Kidney epithelial cell (primary cell): ENCODE measurements at regions not wholly inside any gene's neighbourhood (a gene's known extent, or its start where the extent isn't known, plus 50 kb on each side); places are given as distances from the start of the nearest gene placed in this dataset.
"Not testable (repeated sequence)": the region's sequence is repeated elsewhere in the genome, so short reads cannot be mapped to it uniquely, and the experiment has no call there.

Experiments
- DNase-seq: peaks from one replicate; pipeline ENCODE4 v3.0.0-alpha.2; 2010; ENCODE audit warnings: low read depth
- H3K27me3 ChIP-seq: 2 replicates; pipeline ENCODE4 v1.6.0; 2011; ENCODE audit warnings: low read length; ENCODE audit not compliant: control insufficient read depth, insufficient read depth
- H3K36me3 ChIP-seq: 2 replicates; pipeline ENCODE4 v1.5.1; 2011; ENCODE audit warnings: low read length; ENCODE audit not compliant: control insufficient read depth, insufficient read depth
- H3K4me3 ChIP-seq: 2 replicates; pipeline ENCODE4 v1.5.1; 2011; ENCODE audit warnings: low read depth, mild to moderate bottlenecking, control low read depth, low read length
- CTCF ChIP-seq: IDR thresholded peaks from 2 replicates; pipeline ENCODE4 v1.5.1; 2011; ENCODE audit warnings: mild to moderate bottlenecking, moderate library complexity, low read length, control low read depth, inconsistent platforms; ENCODE audit not compliant: insufficient read depth, poor library complexity, severe bottlenecking

- TF ChIP-seq CTCF = no peak
- DNase-seq = no peak
- Histone ChIP-seq H3K27me3 (no peaks in the 10 kb centered on the region), H3K36me3 (no peaks in the 10 kb centered on the region), H3K4me3 (no peak overlapping the region)
Measured at GRCh38 chr3:166510382-166510781, 673.2 kb upstream of the BCHE start.

- H3K36me3 ChIP-seq, H3K27me3 ChIP-seq, H3K4me3 ChIP-seq, DNase-seq: not testable (repeated sequence)
Measured at GRCh38 chr3:166500420-166500819, 663.2 kb upstream of the BCHE start.

GRCh38 chr3:166499636-166500035 is 662.4 kb upstream of the BCHE start:
- Histone ChIP-seq H3K4me3 (no peak overlapping the region), H3K36me3 (no peaks in the 10 kb centered on the region), H3K27me3 (no peaks in the 10 kb centered on the region)
- DNase-seq = no peak
- no peak for TF ChIP-seq CTCF

GRCh38 chr3:166498446-166498845 is 661.2 kb upstream of the BCHE start:
- Histone ChIP-seq H3K36me3 (no peaks in the 10 kb centered on the region), H3K27me3 (no peaks in the 10 kb centered on the region), H3K4me3 (no peak overlapping the region)
- no peak for DNase-seq
- no peak for TF ChIP-seq CTCF

- Histone ChIP-seq H3K4me3 (no peak overlapping the region), H3K36me3 (no peaks in the 10 kb centered on the region), H3K27me3 (no peaks in the 10 kb centered on the region)
- TF ChIP-seq CTCF = no peak
- no peak for DNase-seq
Measured at GRCh38 chr3:166489826-166490225, 652.6 kb upstream of the BCHE start.

GRCh38 chr3:166488977-166489672 is 651.9 kb upstream of the BCHE start:
- TF ChIP-seq CTCF = no peak
- Histone ChIP-seq H3K4me3 (no peak overlapping the region), H3K36me3 (no peaks in the 10 kb centered on the region), H3K27me3 (no peaks in the 10 kb centered on the region)
- DNase-seq = no peak
